Fibroblast of skin of abdomen (primary cell): ENCODE measurements at regions not wholly inside any gene's neighbourhood (a gene's known extent, or its start where the extent isn't known, plus 50 kb on each side); places are given as distances from the start of the nearest gene placed in this dataset.
A peak's percentile ranks its signal among the peaks of the same experiment; 100 is the strongest.

Experiments
- DNase-seq: peaks from one replicate; pipeline ENCODE4 v3.0.0-alpha.2; 2013

- DNase-seq, result no peak
Measured at GRCh38 chr4:104966349-104967033, 180.2 kb upstream of the TET2 start.

GRCh38 chr4:104967034-104967401, 179.7 kb upstream of the TET2 start:
- no peak for DNase-seq

GRCh38 chr4:104969394-104970082, 177.1 kb upstream of the TET2 start:
- no peak for DNase-seq

DNA sequence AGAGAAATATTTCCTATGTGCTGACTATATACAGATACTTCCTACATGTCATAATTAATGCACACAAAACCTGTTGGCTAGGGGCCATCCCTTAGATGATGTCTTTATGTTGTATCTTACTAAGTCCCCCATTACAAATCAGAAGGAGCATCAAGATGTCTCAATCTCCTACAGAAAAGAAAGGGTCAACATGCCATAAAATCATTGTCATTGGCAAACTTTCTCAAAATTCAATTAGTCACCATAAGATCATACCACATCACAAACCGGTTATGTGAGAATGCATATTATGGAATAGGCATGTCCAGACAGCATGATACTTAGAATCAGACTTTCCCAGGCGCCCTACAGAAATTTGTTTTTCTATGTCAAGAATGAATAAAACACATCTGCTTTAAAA, 175.2 kb upstream of the TET2 start:
- DNase-seq, result peak; percentile 1

DNA sequence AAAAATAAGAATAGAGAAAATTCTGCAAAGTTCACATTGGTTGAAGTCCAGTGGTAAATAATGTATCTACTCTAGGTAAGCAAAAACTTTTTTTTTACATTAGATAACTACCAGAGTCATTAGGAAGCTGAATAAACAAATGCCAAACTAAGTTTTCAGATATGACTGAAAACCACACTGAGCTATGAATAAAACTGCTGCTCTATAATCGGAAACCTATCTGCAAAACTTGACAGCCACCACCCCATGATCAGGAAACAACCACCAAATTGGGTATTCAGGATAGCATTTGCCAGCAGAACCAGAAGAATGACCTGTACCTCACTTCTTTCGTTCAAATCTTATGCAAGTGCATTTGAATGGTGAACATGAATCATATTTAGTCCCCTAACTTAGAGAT, 173.0 kb upstream of the TET2 start:
- no peak for DNase-seq

DNA sequence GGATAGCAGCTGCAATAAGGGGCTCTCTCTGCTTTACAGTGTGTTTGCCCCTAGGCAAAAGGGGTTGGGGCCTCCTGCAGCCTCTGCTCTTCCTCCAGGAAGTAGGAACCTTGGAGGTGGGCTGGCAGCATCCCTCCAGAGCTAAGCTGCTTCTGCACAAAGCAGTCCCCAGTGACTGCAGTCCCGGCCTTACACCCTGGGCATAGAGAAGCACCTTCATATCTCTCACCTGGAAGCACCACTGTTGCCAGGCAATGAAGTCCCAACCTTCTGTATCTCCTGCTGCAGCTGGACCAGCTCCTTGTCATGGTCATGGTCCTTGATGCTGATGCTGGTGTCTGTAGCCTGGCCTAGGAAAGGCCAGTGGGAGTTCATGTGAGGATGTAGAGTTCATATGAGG, 171.1 kb upstream of the TET2 start:
- DNase-seq, result no peak

- no peak for DNase-seq
Measured at GRCh38 chr4:104976262-104976661, 170.4 kb upstream of the TET2 start.

DNA sequence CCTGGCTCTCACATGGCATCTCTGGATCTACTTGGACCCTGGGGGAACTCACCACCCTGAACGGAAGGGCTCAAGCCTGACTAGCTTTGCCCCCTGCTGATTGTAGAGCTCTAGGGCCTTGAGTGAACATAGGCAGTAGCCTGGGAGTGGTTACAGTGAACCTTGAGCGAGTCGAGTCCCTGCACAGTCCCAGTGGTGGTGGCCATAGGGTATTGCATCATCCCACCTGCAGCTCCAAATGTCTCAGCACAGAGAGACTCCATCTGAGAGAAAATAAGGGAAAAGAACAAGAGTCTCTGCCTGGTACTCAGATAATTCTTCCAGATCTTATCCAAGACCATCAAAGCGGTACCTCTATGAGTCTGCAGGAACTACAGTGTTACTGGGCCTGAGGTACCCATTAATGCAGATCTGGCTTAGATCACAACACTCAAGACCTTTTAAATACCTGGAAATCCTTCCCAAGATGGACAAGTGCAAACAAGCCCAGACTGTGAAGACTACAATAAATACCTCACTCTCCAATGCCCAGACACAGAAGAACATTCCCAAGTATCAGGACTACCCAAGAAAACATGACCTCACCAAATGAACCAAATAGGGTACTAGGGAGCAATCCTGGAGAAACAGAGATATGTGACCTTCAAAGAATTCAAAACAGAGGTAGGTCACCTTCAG, 167.5 kb upstream of the TET2 start:
- no peak for DNase-seq

- no peak for DNase-seq
Measured at GRCh38 chr4:104983615-104984179, 163.0 kb upstream of the TET2 start.

DNA sequence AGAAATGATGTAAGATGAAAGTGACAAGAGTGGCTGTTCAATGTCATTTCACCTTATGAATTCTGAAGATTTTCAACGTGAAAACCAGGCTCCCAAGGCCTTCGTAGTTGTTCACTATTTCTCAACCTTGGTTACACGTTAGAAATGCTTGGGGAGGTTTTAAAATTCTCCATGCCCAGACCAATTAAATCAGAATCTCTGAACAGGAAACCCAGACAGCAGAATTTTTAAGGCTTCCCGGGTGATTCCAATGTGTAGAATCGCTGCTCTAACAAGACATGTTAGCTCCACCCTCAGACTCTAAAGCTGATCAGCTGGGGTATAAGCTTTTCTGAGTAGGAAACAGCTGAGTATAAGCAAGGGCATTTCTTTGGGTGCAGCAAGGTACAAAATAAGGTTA, 160.4 kb upstream of the TET2 start:
- DNase-seq, result no peak

DNA sequence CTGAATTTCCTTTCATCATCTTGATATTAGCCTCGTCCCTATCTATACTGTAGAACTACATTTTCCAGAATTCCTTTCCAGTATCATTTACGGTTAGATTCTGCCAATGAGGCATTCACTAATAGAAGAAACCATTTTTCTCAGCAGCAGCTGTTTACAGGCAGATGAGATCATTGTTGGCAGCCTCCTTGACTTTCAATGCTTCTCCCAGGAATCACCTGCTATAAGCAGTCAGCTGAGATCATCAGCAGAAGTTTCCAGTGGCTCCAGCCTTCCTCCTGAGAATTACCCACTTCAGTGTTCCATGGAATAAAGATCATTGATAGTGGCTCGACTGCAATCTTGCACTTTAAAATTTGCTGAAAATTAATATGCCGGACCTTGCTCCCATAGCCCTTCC, 157.3 kb upstream of the TET2 start:
- DNase-seq, result no peak

- no peak for DNase-seq
Measured at GRCh38 chr4:105002278-105002677, 144.4 kb upstream of the TET2 start.

DNA sequence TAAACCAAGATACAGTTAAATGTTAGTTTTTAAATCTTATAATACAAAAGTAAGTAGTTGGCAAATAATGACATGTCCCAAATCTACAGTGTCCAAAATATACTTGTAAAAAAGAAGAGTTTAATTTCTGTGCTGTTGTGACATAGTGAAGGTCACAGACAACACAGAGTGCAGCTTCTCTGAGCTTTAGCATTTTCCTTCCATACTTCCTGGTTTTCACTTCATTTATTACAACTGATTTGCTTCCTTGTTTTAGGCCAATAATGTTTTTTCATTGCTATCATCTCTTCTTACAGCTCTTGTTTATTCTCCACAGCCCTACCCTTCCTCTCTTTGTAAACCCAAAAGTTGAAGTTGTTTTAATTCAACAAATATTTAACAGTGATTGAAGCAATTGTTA, 132.4 kb upstream of the TET2 start:
- no peak for DNase-seq

GRCh38 chr4:105014635-105015034, 132.0 kb upstream of the TET2 start:
- DNase-seq, result no peak

DNA sequence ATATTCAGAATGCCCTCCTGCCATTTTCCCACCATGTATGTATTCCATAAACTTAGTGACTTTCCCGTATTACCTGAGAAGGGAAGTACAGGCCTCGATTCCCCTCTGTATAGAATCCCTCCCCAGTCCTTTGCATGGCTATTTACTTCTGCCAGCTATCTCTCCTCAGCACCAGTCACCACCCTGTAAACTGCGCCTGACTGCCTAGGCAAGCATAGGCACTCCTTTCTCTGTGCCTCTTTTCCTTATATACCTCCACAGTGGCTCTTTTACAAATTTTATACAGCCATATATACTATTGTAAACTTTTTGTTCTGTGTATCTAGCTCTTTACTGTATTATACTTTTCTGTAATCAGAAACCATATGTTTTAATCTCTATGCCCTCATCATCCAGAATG, 130.9 kb upstream of the TET2 start:
- DNase-seq, result no peak

GRCh38 chr4:105022811-105023667, 123.6 kb upstream of the TET2 start:
- no peak for DNase-seq

DNA sequence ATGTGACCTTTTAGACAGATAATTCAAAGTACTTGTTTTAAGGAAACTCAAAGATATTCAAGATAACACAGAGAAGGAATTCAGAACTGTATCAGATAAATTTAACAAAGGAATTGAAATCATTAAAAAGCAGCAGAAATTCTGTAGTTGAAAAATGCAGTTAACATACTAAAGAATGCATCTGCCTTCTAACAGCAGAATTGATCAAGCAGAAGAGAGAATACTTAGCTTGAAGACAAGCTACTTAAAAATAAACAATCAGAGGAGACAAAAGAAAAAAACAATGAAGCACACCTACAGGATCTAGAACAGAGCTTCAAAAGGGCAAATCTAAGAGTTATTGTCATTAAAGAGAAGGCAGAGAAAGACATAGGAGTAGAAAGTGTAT, 123.0 kb upstream of the TET2 start:
- DNase-seq, result no peak

GRCh38 chr4:105025263-105026017, 121.2 kb upstream of the TET2 start:
- DNase-seq, result no peak

- DNase-seq, result no peak
Measured at GRCh38 chr4:105036991-105037390, 109.7 kb upstream of the TET2 start.

DNA sequence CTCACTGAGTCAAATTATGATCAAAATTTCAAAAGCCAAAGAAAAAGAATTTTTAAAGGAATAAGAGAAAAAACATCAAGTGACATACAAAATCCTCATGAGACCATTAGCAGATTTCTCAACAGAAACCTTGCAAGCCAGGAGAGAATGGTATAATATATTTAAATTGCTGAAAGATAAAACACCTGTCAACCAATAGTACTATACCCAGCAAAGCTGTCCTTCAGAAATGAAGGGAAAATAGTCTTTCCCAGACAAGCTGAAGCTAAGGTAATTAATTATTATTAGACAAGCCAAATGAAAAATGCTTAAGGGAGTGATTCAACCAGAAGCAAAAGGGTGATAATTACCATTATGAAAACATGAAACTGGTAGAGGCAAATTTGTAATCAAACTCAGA, 104.2 kb upstream of the TET2 start:
- no peak for DNase-seq

- DNase-seq, result peak; percentile 64
Measured at GRCh38 chr4:105050896-105051295, 95.8 kb upstream of the TET2 start.
